GM12872 (cell line): ENCODE measurements at regions not wholly inside any gene's neighbourhood (a gene's known extent, or its start where the extent isn't known, plus 50 kb on each side); places are given as distances from the start of the nearest gene placed in this dataset.

Experiments
- TF ChIP-seq, protein P1 (sequence below): IDR thresholded peaks from 3 replicates; pipeline ENCODE4 v1.5.1; 2011; ENCODE audit warnings: low read depth, mild to moderate bottlenecking, low read length, moderate library complexity; ENCODE audit not compliant: insufficient read depth

DNA sequence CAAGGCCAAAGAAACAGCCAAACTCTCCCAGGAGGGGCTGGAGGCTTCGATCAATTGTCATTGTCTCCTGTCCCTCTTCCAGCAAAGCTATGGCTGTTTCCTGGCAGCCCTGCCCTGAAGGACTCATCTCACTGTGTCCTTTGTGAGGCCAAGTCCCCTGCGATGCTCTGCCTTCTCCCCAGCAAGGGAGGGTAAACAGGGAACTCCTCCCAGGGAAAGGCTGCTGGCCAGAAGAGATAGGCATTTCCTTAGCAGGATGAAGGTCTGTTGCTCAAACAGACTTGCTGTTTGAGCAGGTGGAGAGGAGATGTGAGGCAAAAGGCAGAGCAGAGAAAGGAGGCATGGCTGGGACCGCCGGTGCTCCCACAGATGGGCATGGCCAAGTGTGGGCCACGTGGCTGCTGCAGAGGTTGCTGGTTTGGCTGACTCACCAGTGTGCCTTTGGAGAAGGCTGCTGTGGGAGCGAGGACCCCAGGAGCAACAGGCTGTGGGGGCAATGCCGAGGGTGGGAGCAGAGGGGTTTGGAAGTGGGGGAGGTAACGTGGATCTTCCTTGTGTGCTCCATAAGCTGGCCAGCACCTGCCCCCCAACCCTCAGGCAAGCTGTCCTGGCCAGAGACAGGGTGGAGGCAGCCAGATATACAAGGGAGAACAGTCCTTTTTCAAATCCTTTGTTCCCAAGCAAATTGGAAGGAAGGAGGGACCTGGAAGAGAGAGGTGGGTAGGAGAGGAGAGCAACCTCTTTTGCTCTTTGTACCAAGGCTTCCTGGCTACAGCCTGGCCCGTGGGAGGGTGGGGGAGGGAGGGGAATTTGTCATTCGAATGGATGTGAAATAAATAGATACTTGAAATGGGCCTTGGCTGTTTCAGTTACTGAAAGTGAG is 449.8 kb downstream of the SIPA1L2 start:
- TF ChIP-seq, protein P1, sequence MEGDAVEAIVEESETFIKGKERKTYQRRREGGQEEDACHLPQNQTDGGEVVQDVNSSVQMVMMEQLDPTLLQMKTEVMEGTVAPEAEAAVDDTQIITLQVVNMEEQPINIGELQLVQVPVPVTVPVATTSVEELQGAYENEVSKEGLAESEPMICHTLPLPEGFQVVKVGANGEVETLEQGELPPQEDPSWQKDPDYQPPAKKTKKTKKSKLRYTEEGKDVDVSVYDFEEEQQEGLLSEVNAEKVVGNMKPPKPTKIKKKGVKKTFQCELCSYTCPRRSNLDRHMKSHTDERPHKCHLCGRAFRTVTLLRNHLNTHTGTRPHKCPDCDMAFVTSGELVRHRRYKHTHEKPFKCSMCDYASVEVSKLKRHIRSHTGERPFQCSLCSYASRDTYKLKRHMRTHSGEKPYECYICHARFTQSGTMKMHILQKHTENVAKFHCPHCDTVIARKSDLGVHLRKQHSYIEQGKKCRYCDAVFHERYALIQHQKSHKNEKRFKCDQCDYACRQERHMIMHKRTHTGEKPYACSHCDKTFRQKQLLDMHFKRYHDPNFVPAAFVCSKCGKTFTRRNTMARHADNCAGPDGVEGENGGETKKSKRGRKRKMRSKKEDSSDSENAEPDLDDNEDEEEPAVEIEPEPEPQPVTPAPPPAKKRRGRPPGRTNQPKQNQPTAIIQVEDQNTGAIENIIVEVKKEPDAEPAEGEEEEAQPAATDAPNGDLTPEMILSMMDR: no peak

- TF ChIP-seq, protein P1: no peak
These were observed 451.7 kb downstream of the SIPA1L2 start for GRCh38 chr1:232178191-232178590.

DNA sequence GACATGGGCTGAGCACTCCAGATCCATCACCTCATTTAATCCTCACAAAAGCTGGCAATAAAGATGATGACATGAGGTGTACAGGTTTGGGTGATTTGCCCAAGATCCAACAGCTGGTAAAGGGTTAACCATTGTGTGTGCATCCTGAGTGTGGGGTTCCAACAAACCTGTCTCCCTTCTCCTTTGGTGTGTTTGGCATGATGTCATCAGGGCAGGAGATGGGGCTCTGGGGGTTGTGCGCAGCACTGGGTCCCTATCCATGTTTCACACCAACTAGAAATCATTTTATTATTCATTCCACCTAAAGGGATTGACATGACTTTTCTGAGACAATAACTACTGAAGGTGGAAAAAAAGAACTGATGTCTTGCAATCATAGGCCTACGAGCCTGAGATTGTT is 452.5 kb downstream of the SIPA1L2 start:
- TF ChIP-seq, protein P1: no peak

DNA sequence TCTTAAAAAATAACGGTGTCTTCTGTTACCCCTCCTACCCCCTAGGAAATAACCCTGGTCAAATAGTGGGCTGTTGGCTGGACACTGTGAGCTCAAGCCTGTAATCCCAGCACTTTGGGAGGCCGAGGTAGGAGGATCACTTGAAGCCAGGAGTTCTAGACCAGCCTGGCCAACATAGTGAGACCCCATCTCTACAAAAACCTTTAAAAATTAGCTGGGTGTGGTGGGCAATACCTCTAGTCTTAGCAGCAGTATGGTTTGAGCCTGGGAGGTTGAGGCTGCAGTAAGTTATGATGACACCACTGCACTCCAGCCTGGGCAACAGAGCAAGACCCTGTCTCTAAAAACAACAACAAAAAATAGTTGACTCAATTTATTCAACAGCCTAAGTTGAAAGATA is 453.7 kb downstream of the SIPA1L2 start:
- TF ChIP-seq, protein P1: no peak

- TF ChIP-seq, protein P1: no peak
These were observed 455.6 kb downstream of the SIPA1L2 start for GRCh38 chr1:232174306-232174705.

GRCh38 chr1:232172563-232172962 is 457.4 kb downstream of the SIPA1L2 start:
- TF ChIP-seq, protein P1: no peak

GRCh38 chr1:232170909-232171308 is 459.0 kb downstream of the SIPA1L2 start:
- TF ChIP-seq, protein P1: no peak
